GM18868 (cell line): ENCODE measurements at regions not wholly inside any gene's neighbourhood (a gene's known extent, or its start where the extent isn't known, plus 50 kb on each side); places are given as distances from the start of the nearest gene placed in this dataset.

Experiments
- ATAC-seq: cut with Tn5 transposase; IDR thresholded peaks from one replicate; pipeline ENCODE4 v1.9.1; 2021; ENCODE audit warnings: mild to moderate bottlenecking, moderate library complexity; ENCODE audit not compliant: unreplicated experiment

DNA sequence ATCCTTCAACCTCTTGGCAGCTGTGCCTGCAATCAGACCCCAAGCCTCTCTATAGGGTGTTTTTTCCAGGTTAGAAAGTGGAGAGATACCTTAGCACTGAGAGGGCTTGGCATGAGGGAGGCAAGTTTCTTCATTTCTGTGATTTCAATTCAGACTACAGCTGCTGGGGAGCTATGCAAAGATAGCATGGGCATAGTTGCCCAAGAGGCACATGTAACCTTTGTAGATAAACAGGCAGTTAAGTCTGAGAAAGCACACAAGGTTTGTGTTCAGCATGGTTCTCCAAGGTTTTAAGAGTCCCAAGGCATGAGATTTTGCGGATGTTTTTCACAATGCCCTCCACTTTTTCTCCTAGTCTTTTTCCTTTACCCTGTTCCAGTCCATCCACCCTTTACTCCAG lies 385.0 kb upstream of the ETAA1 start:
- ATAC-seq, result no peak

DNA sequence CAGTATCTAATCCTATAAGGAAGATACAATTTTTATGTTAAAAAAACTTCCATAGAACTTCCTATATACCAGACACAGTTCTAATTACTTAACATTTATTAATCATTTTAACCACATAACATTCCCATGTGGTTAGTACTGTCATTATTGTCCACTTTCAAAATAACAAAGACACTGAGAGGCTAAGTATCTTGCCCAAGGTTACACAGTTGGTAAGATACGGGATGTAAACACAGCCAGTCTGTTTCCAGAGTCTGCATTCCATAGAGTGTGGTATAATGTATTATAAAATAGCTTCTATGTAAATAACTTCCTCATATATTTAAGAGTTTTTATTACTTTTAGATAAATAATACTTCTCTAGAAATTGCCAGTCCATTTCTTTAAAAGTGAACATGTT lies 383.3 kb upstream of the ETAA1 start:
- no peak for ATAC-seq

DNA sequence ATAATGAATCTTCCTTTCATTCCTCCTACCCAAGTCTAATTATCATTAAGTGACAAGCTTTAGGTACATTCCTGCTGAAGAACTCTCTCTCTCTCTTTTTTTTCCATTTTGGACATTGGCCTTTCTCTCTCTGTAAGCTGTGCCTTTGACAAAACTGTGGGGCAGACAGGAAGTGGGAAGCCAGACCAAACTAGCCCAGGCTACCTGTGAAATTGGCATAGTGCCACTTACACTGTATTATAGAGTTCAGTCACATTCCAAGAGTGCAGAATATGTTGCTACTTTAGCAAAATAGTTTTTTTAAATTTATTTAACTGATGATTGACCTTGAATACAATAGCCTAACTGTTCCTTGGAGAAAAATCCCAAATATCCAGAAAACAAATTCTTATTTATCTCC lies 381.5 kb upstream of the ETAA1 start:
- no peak for ATAC-seq

DNA sequence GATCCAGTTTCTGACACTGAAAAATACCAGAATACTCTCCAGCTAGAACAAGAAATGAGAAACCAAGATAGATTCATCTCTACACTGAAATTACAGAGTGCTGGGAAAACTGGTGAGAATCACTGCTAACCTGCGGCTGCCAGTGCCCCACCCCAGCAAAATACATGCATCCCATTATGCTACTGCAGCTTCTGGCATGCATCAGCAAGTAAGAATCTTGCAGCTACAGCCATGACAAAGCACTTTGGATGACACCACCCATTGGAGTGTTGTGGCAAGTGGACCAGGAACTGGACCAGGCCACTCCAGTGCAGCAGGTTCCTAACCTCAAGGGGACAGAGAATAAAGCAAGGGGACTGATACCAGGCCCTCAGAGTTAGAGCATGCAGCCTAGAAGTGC lies 378.8 kb upstream of the ETAA1 start:
- no peak for ATAC-seq

DNA sequence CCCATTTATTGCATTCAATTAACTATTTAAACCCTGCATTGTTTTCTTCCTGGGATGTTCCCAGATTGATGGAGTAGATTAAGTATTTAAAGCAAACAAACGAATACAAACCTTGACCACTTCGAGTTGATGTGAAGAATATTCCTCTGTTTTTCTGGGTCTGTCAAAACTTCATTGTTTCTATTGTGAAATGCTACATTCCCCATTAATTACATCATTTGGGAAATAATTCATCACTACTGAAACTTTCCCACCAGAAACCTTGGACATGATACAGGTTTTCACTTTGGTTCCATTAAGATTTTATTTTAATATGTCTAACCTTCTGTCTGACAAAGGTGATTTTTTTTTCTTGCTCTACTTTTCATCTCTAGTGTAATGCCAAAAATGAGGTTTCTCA lies 365.1 kb upstream of the ETAA1 start:
- no peak for ATAC-seq

DNA sequence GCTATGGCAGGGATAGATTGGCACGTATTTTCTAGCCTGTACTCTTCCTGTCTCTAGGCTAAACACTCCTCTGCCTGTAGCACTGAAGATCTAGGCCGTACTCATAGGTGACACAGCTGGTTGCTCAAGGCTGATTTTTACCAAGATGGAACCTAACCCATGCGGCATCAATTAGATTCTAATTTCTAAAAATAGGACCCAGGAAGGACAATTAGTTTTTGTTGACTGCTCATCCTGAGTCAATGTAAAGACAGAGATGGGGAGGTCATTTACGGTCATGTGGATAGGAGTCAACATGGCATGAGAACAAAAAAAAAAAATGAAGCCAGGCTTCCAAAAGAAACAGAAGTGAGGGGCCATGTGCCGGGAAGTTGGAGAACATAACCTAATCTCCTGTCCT lies 360.7 kb upstream of the ETAA1 start:
- no peak for ATAC-seq

DNA sequence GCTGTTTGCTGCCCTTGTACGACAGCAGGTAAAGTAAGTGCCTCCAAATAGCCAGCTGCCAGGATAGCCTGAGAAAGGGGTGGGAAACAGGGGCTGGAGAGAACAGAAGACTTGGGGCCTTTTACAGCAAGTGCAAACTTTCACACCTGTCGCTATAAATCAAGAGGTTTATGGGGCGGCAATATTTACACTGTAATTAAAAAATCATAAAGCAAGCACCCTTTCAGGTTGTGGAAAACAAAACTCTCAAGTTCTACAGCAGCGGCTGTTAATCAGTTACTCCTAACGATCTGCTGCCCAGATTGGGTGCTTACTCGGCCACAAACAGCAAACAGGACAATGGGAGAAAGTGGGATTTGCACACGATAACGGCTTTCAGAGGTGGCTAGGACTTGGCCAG lies 359.5 kb upstream of the ETAA1 start:
- no peak for ATAC-seq

DNA sequence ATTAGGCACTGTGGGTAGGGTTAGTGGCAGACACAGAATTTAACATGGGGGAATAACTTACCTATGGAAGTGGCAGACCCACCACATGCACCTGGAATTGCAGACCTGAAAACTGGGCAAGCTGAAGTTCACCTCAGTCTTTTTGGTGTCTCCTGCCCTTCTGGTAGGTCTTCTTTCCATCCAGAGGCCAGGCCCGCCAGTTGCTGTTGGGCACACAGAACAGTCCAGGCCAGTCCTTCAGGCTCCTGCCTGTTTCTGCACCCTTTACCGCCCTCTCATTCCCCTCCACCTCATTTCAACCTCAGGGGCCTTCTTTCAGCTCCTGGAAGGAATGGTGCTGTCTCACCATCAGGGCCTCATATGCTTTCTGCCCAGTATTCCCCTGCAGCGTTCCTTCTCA lies 358.9 kb upstream of the ETAA1 start:
- ATAC-seq, result no peak

DNA sequence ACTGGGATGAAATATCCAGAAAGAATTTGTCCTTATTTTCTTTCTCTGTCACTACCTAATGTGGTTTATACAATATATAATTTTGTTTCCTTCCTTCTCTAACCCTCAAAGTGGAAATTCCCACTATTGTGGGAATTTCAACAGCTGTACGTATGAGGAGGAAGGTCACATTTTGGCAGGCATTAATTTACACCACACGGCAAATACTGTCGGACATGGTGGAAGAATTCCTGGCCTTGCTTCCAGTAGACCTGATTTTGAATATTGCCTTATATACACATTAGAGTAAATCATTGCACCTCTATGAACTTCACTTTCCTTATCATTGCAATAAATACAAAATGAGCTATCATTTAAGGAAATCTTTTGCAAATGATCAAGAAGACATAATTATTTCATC lies 358.1 kb upstream of the ETAA1 start:
- no peak for ATAC-seq

DNA sequence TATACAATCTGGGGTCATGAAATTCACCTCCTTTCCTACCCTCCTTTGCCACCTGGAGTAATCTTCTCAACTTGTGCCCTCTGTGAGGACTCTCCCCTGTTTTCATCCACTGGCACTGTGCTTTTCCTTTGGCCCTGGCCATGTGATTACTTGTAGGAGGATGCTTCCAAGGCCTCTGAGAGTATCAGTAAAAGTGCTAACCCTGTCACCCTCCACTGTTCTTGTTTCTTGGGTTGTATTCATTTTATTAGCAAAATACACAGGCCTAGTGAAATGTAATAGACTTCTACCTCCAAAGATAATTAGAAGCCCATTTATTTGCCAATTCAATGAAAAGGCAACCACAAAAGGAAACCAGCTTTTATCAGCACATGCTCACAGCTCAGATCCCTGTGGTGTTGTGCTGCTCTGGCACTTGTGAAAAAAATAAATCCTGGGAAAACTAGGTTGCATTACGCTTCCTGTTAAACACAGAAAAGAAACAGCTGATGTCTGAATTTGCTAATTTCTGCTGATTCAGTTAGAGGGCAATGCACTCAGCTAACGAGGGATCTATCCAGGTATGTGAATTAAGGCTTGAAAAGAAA lies 357.5 kb upstream of the ETAA1 start:
- ATAC-seq, result no peak

DNA sequence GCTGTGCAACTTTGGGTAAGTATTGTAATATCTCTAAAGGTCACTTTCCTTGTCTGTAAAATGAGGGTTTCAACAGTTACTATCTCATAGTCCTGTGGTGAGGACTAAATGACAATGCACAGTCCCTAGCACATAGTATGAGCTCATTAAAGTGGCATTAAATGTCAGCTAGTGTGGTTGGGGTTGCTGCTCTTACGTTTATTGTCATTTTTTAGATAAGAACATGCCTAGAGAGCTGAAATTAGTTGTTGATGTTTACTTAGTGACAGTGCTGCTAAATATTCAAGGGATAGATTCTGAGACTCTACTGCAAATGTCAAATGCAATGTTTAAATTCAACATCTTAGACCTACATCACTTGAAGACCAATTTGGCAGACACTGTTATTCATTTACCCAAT lies 356.1 kb upstream of the ETAA1 start:
- no peak for ATAC-seq

DNA sequence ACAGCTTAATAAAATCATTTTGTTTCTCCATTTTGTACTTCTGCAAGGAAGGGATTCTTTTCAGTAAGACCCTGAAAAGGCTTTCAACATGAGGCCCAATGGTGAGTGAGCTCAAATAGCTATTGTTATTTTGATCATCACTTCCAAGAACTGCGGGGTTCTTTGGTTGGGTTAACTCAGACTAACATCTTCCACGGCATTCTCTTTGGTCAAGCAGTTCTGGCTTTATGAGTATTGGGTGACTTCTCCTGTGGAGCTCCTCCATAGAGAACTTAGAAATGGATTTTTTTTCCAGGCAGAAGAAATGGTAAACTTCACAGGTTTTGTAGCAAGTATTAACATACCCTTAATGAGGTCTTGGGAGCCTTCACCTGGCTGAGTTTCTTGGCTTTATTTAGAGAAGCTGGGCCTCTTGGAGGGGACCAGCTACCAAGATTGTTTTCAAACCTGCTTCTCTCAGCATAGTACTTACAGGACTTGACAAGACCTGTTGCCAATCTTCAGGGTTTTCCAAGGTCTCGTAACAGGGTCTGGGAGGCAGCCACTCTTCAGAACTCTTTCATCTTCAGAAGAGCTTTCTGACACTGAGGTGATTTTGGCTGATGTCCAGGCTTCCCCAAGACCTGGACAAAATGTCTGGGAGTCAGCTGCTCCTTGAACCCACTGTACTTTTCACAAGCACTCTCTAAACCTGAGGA lies 353.2 kb upstream of the ETAA1 start:
- no peak for ATAC-seq

DNA sequence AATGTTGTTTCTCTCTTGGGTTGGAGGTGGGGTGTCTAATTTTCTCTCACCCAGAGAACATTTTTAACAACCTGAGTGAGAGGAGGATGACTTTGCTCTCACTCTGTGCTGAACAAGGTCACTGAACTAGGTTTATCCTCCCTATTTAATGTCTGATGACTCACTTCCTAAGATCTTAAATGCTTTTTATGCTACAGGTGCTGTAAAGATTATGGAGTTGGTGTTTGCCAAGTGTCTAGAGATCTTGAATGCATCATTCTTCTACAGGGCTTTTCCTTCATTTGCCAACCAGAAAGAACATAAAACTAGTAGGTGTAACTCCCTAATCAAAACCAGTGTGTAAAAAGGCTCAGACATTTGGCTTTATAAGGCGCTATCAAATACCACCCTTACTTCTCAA lies 350.5 kb upstream of the ETAA1 start:
- ATAC-seq, result no peak

DNA sequence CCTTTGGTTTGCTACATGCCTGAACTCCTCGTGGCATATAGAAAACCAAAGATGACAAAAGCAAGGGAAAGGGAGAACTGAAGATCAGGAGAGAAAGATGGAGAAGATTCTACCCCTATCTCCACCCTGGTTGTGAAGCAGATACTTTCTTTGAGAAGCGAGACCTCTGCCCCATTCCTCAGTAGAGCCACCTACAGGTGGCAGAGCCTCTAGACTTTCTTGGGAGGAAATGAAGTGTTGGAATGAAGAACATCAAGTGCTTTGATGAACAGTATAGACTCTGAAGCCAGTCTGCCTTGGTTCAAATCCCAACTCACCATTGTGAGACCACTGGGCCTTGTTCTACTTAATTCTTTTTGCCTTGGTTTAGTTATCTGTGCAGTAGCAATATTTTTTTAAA lies 348.8 kb upstream of the ETAA1 start:
- ATAC-seq, result no peak

DNA sequence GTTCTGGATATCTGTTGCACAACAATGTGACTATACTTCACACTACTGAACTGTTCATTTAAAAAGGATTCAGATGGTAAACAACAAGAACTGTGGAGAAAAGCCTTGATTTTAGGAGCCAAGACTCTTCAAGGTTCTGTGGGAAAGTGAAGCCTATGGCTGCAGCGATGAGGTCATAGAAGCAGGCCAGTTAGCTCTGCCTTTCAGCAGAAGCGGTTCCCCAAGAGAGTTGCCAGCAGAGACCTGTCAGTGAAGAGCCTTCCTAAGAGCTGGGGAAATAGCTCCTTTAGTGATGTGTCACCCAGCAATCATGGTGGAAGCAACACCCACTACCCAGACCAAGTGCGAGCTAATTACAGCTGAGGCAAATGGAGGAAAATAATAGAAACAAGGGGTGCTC lies 346.5 kb upstream of the ETAA1 start:
- no peak for ATAC-seq

DNA sequence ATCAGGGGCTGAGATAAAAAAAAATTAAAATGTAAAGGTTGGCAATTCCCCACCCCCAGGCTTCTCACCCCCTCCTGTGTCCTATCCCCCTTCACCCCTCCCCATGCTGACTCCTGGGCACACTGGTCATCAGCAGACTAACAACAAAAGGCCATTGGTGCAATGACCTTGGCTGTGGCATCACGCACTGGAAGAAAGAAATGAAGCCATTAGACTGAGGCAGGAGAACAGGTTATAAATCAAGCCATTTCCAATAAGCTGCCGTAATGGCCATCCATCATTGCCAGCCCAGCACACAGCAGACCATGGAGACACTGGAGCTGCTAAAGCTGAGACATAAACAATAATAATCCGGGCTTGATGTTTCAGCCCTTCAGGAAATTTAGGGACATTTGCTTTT lies 342.4 kb upstream of the ETAA1 start:
- no peak for ATAC-seq

DNA sequence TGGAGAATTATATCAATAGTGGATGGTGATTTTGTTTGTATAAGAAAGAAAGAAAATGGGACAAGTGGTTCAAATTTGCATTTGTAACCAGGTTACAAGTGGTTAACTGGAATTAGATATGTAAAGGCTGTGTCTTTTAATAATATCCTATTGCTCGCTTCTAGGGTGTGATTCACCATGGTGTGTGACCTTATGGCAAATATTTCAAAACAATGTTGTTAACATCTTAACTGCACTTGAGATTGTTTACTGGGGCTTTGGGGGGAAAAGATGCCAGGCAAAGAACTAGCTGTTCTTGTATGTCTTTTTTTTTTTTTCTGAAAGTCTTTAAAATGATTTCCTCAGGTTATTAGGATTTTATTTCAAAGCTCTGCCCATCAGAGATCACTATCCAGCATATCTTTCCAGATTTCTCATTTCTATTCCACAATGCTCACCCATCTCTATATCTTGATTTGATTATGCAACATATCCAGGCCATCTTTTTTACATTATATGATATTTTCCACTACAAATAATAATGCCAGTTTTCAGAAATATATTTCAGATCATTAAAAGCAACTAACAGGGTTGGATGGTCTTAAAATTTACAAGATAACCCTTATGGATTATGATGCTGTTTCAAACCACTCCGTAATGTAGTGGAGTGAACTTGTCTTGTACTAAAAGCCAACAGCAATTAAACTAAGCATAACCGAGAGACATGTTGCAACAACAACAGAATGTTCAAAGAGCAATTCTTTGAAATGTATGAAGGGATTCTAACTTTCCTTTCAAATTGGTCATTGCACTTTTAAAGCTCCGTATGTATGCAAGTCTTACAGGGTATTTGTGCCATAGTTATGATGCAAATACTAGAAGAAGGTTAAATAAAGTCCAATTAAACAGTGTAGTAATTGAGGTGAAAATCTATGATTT lies 341.5 kb upstream of the ETAA1 start:
- ATAC-seq, result no peak

DNA sequence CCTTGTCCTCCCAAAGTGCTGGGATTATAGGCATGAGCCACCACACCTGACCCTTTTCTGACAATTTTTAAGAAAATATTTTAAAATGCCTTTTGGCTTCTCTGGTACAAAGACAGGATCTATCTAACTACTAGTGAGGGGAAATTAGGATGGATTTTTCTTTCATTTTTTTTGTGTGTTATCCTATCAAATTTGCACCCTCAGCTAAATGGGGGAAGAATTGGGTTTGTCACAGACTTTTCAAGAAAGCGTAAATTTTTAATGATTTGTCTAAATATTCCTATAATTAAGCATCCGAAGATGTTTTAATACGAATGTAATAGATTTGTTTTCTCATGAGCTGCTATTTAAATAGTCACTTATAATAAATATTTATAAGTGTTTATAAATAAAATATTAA lies 340.0 kb upstream of the ETAA1 start:
- no peak for ATAC-seq

DNA sequence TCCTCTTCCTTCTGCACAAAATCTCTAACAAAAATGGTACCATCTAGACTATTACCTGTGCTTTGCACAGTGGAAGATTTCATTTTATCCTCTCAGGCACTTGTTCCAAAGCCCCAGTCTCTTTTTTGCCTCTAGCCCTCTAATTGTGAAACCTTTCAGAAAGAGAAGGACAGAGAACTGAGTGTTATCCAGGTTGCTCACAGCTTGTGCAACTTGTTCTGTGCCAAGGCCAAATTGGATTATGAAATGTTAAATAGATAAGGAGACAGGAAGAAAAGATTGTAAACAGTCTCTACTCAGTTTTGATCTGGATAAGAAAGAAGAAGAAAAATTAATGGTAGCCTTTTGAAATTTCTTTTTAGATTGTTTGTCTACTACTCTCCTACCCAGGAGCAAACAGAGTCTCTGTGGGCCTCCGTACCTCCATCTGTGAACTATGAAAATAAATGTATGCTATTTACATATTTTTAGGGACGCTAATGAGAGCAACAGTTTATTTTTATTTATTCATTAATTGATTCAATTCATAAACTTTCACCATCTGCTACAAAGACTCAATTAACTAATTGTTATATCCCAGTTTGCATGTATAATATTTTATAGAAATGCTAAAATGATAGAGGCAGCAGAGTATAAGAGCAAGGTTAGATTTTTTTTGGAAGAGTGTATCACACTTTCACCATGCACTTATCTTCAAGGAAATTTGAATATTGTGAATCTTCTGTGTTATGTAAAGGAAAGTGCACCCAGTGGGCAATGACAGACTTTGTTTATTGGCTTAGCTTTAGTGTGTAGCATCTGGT lies 339.0 kb upstream of the ETAA1 start:
- no peak for ATAC-seq

DNA sequence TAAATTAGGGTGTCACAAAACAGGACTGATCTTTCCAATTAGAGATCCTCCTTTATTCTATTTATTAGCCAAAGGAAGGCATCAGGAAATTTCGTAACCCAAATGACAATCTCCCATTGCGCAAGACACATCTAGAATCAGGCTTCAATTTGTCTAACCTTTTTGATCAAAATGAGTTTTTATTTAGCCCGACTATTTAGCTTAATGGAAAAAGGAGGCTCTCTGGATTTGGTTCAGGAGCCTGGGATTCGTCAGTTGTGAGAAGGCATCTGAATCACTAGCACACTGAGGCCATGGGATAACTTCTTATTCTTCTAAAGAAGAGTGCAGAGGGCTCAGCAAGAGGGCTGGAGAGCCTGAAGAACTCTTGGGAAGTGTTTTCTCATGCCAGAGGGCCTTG lies 332.1 kb upstream of the ETAA1 start:
- ATAC-seq, result no peak

DNA sequence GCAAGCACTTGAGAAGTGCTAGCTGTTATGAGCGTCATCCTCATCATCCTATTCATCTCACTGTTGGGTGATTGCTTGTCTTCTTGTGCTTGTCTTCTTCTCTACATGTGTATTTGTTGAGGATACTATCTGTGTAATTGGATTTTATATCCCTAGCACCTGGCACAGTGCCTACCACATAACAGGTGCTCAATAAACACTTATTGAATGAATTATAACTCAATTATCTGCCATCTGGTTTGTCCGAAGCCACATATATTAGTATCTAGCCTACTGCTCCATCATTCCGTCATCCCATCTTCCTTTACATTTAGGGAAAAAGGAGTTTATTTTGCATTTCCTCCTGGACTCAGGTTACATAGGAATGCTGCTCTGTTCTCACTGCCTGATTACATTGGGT lies 330.4 kb upstream of the ETAA1 start:
- ATAC-seq, result no peak
